Smooth muscle cell (in vitro differentiated cells): ENCODE measurements at regions not wholly inside any gene's neighbourhood (a gene's known extent, or its start where the extent isn't known, plus 50 kb on each side); places are given as distances from the start of the nearest gene placed in this dataset.

Source experiments
- DNase-seq: peaks from one replicate; lab custom pipeline; 2025; ENCODE audit not compliant: unreplicated experiment; lab: John Stamatoyannopoulos, UW
- H2AFZ ChIP-seq: fragments of 200-600 bp; sonication (generic); 2 replicates; pipeline ENCODE4 v1.6.0; 2016; ENCODE audit warnings: antibody characterized with exemption, low read depth, mild to moderate bottlenecking
- H3F3A ChIP-seq: fragments of 200-600 bp; sonication (generic); 2 replicates; pipeline ENCODE4 v1.6.0; 2017; ENCODE audit warnings: antibody characterized with exemption, low read depth
- H3K27ac ChIP-seq: fragments of 200-600 bp; sonication (generic); 2 replicates; pipeline ENCODE4 v1.5.1; 2016; ENCODE audit warnings: low read depth, mild to moderate bottlenecking
- H3K27me3 ChIP-seq: fragments of 200-600 bp; sonication (generic); 2 replicates; pipeline ENCODE4 v1.6.1; 2016; ENCODE audit warnings: low read depth, mild to moderate bottlenecking
- H3K36me3 ChIP-seq: fragments of 200-600 bp; sonication (generic); 2 replicates; pipeline ENCODE4 v1.5.1; 2016; ENCODE audit warnings: low read depth
- H3K4me1 ChIP-seq: fragments of 200-600 bp; sonication (generic); 2 replicates; pipeline ENCODE4 v1.5.1; 2016; ENCODE audit warnings: low read depth
- H3K4me2 ChIP-seq: fragments of 200-600 bp; sonication (generic); 2 replicates; pipeline ENCODE4 v1.6.0; 2016; ENCODE audit warnings: mild to moderate bottlenecking
- H3K4me3 ChIP-seq: fragments of 200-600 bp; sonication (generic); 2 replicates; pipeline ENCODE4 v1.5.1; 2016; ENCODE audit warnings: mild to moderate bottlenecking
- H3K79me2 ChIP-seq: fragments of 200-600 bp; sonication (generic); 2 replicates; pipeline ENCODE4 v1.6.0; 2016; ENCODE audit warnings: low read depth, mild to moderate bottlenecking
- H3K9ac ChIP-seq: fragments of 200-600 bp; sonication (generic); 2 replicates; pipeline ENCODE4 v1.6.0; 2016; ENCODE audit warnings: low read depth
- H3K9me3 ChIP-seq: fragments of 200-600 bp; sonication (generic); replicated peaks from 2 replicates; pipeline ENCODE4 v1.5.1; 2016; ENCODE audit warnings: low read depth
- H4K20me1 ChIP-seq: fragments of 200-600 bp; sonication (generic); 2 replicates; pipeline ENCODE4 v1.6.0; 2016; ENCODE audit warnings: low read depth
- WGBS: methylation state at CpG from one replicate; pipeline ENCODE4 v1.1.7; 2016; ENCODE audit warnings: low lambda C conversion rate; 5-methylcytosine and 5-hydroxymethylcytosine counted together
- TF ChIP-seq, protein P1 (sequence below): fragments of 200-600 bp; sonication (generic); IDR thresholded peaks from 2 replicates; pipeline ENCODE4 v1.5.1; 2017; ENCODE audit warnings: borderline replicate concordance, mild to moderate bottlenecking, antibody characterized with exemption; ENCODE audit not compliant: insufficient read depth, poor library complexity, severe bottlenecking

DNA sequence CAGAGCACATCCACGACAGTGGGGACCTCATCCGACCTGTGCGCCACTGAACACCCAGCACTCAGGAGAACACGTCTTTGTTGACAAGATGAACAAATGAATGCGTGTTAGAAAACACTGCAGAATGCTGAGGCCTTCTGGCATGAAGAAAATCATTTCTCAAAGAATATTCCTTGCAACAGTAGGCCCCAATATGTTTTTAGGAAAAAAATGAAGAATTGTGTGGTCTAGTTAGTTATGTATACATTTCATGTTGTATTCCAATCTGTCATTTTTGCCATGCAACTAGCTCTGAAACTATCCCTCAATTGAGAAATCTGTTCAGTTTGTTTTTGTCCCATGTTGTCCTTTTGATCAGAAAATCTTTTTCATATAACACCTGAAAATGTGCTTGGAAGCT is 77.4 kb upstream of the MAD2L1 start:
- no peaks in the 10 kb centered on the region for H3K4me1 ChIP-seq
- no peak overlapping the region for H3K4me2 ChIP-seq
- no peak overlapping the region for H3K27ac ChIP-seq
- H3K36me3 ChIP-seq, result no peaks in the 10 kb centered on the region
- no peak overlapping the region for H3K9ac ChIP-seq
- TF ChIP-seq, protein P1, sequence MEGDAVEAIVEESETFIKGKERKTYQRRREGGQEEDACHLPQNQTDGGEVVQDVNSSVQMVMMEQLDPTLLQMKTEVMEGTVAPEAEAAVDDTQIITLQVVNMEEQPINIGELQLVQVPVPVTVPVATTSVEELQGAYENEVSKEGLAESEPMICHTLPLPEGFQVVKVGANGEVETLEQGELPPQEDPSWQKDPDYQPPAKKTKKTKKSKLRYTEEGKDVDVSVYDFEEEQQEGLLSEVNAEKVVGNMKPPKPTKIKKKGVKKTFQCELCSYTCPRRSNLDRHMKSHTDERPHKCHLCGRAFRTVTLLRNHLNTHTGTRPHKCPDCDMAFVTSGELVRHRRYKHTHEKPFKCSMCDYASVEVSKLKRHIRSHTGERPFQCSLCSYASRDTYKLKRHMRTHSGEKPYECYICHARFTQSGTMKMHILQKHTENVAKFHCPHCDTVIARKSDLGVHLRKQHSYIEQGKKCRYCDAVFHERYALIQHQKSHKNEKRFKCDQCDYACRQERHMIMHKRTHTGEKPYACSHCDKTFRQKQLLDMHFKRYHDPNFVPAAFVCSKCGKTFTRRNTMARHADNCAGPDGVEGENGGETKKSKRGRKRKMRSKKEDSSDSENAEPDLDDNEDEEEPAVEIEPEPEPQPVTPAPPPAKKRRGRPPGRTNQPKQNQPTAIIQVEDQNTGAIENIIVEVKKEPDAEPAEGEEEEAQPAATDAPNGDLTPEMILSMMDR, result no peak
- DNase-seq, result no peak
- no peaks in the 10 kb centered on the region for H3K79me2 ChIP-seq
- no peaks in the 10 kb centered on the region for H3F3A ChIP-seq
- no peaks in the 10 kb centered on the region for H3K9me3 ChIP-seq
- no peaks in the 10 kb centered on the region for H3K27me3 ChIP-seq
- no peaks in the 10 kb centered on the region for H4K20me1 ChIP-seq
- no peak overlapping the region for H3K4me3 ChIP-seq
- no peak overlapping the region for H2AFZ ChIP-seq
- WGBS, result 98% methylated on average over 5 of the region's 5 CpGs

GRCh38 chr4:120139392-120139791 is 72.7 kb upstream of the MAD2L1 start:
- no peaks in the 10 kb centered on the region for H4K20me1 ChIP-seq
- no peak overlapping the region for H3K4me2 ChIP-seq
- no peak overlapping the region for H3K4me3 ChIP-seq
- H2AFZ ChIP-seq, result no peak overlapping the region
- no peaks in the 10 kb centered on the region for H3K27me3 ChIP-seq
- H3K9ac ChIP-seq, result no peak overlapping the region
- H3K4me1 ChIP-seq, result no peaks in the 10 kb centered on the region
- DNase-seq, result no peak
- TF ChIP-seq, protein P1, result no peak
- H3K9me3 ChIP-seq, result no peaks in the 10 kb centered on the region
- no peak overlapping the region for H3K27ac ChIP-seq
- no peaks in the 10 kb centered on the region for H3K36me3 ChIP-seq
- no peaks in the 10 kb centered on the region for H3F3A ChIP-seq
- no peaks in the 10 kb centered on the region for H3K79me2 ChIP-seq

GRCh38 chr4:120132935-120133334 is 66.3 kb upstream of the MAD2L1 start:
- no peak for DNase-seq
- WGBS, result 34% methylated on average over 2 of the region's 2 CpGs

DNA sequence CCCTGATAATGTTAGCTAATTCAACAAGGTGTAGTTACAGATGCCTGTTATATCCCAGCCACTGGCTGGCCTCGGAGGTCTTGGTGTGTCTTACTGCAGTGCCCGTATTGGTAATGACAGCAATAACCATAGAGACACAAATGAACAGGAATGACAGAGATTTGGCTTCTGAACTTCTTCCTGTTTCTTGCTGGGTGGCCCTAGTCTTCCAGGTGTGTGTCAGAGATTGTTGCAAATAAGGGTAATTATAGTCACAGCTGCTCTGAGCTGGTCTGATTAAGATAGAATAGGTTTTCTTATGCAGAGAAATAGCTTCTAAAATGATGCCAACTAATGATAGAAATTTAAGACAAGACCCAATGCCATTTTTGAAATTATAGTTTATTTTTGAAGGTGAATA is 64.1 kb upstream of the MAD2L1 start:
- Histone ChIP-seq H3K4me3 (no peak overlapping the region), H4K20me1 (no peaks in the 10 kb centered on the region), H3K27ac (no peak overlapping the region), H3K4me1 (peaks cover 7% of the 10 kb centered on the region), H2AFZ (no peak overlapping the region), H3F3A (no peaks in the 10 kb centered on the region), H3K4me2 (no peak overlapping the region), H3K27me3 (no peaks in the 10 kb centered on the region), H3K79me2 (no peaks in the 10 kb centered on the region), H3K9me3 (no peaks in the 10 kb centered on the region), H3K9ac (no peak overlapping the region), H3K36me3 (no peaks in the 10 kb centered on the region)
- 96% methylated on average over 2 of the region's 2 CpGs for WGBS
- no peak for DNase-seq
- TF ChIP-seq, protein P1, result no peak

More at GRCh38 chr4:120132935-120133334, 66.3 kb upstream of the MAD2L1 start:
- H2AFZ ChIP-seq, result peak overlapping the region; percentile 14
- H3K79me2 ChIP-seq, result no peaks in the 10 kb centered on the region
- H3K36me3 ChIP-seq, result no peaks in the 10 kb centered on the region
- H3K9ac ChIP-seq, result no peak overlapping the region
- no peaks in the 10 kb centered on the region for H3K9me3 ChIP-seq
- no peak overlapping the region for H3K27ac ChIP-seq
- no peak overlapping the region for H3K4me2 ChIP-seq
- H3K27me3 ChIP-seq, result no peaks in the 10 kb centered on the region
- no peaks in the 10 kb centered on the region for H3F3A ChIP-seq
- no peaks in the 10 kb centered on the region for H4K20me1 ChIP-seq
- peaks cover 7% of the 10 kb centered on the region for H3K4me1 ChIP-seq
- no peak overlapping the region for H3K4me3 ChIP-seq
- TF ChIP-seq, protein P1, result no peak
